ENCODE measurements at regions not wholly inside any gene's neighbourhood (a gene's known extent, or its start where the extent isn't known, plus 50 kb on each side); places are given as distances from the start of the nearest gene placed in this dataset.

DNA sequence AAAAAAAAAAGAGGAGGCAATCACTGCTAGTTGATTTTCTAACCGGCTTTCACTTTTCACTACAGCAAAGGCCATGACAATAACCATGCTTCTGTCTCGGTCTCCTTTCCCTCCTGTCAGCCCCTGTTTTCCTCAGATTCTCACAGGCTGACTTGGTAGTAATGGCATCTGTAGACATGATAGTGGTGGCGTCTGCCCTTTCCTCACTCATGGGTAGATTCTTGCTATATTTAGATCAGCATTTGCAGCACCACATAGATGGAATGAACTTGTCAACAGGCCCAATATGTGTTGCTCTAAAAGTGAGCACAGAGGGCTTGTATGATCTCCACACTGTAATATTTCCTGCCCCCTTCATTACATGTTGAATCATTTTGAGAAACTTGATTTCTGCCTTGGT lies 120.3 kb upstream of the FTMT start:
- no peak overlapping the region for H3K27ac ChIP-seq
- FAIRE-seq (no peak), DNase-seq (ENCODE audit: low read depth in 1 of 2, low spot score in 1 of 2) (no peak), ATAC-seq (no peak)
- 27% methylated on average over 3 of the region's 3 CpGs for WGBS (ENCODE audit: missing lambda C conversion rate)
- H3K4me3 ChIP-seq = no peak overlapping the region
- no peak overlapping the region for H3K4me2 ChIP-seq
- TF ChIP-seq MAZ (IDR thresholded peaks at IDR 0.05; ENCODE audit: borderline replicate concordance, low read depth, low read length) = no peak
- TF ChIP-seq, protein P1, sequence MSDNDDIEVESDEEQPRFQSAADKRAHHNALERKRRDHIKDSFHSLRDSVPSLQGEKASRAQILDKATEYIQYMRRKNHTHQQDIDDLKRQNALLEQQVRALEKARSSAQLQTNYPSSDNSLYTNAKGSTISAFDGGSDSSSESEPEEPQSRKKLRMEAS (IDR thresholded peaks at IDR 0.05) = no peak
- TF ChIP-seq FOXS1 (CRISPR knock-in tag; IDR thresholded peaks at IDR 0.05) = no peak
- no peak for TF ChIP-seq ZFP36 (IDR thresholded peaks at IDR 0.05; ENCODE audit: borderline replicate concordance, partially characterized antibody)
- TF ChIP-seq, protein P2, sequence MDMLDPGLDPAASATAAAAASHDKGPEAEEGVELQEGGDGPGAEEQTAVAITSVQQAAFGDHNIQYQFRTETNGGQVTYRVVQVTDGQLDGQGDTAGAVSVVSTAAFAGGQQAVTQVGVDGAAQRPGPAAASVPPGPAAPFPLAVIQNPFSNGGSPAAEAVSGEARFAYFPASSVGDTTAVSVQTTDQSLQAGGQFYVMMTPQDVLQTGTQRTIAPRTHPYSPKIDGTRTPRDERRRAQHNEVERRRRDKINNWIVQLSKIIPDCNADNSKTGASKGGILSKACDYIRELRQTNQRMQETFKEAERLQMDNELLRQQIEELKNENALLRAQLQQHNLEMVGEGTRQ (IDR thresholded peaks at IDR 0.05) = no peak
- no peak for TF ChIP-seq SMC3 (IDR thresholded peaks at IDR 0.05)
- TF ChIP-seq KDM1A (IDR thresholded peaks at IDR 0.05; ENCODE audit: low read depth) = no peak
- no peak for TF ChIP-seq MYC (IDR thresholded peaks at IDR 0.05; ENCODE audit: borderline replicate concordance, low read length)
- no peak for TF ChIP-seq ZNF302 (CRISPR knock-in tag; IDR thresholded peaks at IDR 0.05)
- ChIA-PET POLR2A (no interaction called here), CTCF (no interaction called here)
- H3K4me1 ChIP-seq = no peaks in the 10 kb centered on the region
- H3K9me3 ChIP-seq = no peaks in the 10 kb centered on the region

DNA sequence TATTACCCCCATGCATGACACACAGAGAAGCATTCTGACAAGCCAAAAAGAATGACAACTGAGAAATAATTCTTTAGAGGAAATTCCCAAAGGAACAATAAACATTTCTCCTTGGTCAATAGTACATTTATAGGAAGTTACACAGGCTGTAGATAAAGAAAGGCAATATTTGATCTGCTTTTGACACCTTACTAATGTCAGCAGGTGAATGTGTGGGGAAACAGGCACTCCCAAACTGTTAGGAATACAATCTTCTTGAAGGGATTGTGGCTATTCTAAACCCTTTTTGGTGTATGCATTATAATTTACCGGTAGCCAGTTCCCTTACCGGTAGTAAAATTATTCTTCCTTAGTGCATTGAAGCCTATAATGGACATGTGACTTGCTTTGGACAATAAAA lies 116.1 kb upstream of the FTMT start:
- POLR2A ChIA-PET = no interaction called here
- Histone ChIP-seq H3K4me3 (no peak overlapping the region), H3K4me2 (no peak overlapping the region), H3K9me3 (no peaks in the 10 kb centered on the region), H3K4me1 (no peaks in the 10 kb centered on the region), H3K27ac (no peak overlapping the region)
- CTCF ChIA-PET = no interaction called here
- FAIRE-seq = no peak
- 58% methylated on average over 2 of the region's 2 CpGs for WGBS (ENCODE audit: missing lambda C conversion rate)
- TF ChIP-seq TFCP2L1 (CRISPR knock-in tag; IDR thresholded peaks at IDR 0.05) = no peak
- no peak for TF ChIP-seq MAFK (IDR thresholded peaks at IDR 0.05; ENCODE audit: partially characterized antibody)
- TF ChIP-seq NFE2L2 (conservative IDR thresholded peaks at IDR 0.05; ENCODE audit: low read length) = no peak
- no peak for TF ChIP-seq NPAS2 (CRISPR knock-in tag; IDR thresholded peaks at IDR 0.05; ENCODE audit: borderline replicate concordance)
- TF ChIP-seq KDM1A (IDR thresholded peaks at IDR 0.05; ENCODE audit: low read depth) = no peak
- TF ChIP-seq JUN (IDR thresholded peaks at IDR 0.05) = no peak
- no peak for TF ChIP-seq MAZ (IDR thresholded peaks at IDR 0.05; ENCODE audit: borderline replicate concordance, low read depth, low read length)
- TF ChIP-seq, protein P3, sequence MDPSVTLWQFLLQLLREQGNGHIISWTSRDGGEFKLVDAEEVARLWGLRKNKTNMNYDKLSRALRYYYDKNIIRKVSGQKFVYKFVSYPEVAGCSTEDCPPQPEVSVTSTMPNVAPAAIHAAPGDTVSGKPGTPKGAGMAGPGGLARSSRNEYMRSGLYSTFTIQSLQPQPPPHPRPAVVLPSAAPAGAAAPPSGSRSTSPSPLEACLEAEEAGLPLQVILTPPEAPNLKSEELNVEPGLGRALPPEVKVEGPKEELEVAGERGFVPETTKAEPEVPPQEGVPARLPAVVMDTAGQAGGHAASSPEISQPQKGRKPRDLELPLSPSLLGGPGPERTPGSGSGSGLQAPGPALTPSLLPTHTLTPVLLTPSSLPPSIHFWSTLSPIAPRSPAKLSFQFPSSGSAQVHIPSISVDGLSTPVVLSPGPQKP (IDR thresholded peaks at IDR 0.05; ENCODE audit: low read depth, low read length) = no peak
- TF ChIP-seq, protein P4, sequence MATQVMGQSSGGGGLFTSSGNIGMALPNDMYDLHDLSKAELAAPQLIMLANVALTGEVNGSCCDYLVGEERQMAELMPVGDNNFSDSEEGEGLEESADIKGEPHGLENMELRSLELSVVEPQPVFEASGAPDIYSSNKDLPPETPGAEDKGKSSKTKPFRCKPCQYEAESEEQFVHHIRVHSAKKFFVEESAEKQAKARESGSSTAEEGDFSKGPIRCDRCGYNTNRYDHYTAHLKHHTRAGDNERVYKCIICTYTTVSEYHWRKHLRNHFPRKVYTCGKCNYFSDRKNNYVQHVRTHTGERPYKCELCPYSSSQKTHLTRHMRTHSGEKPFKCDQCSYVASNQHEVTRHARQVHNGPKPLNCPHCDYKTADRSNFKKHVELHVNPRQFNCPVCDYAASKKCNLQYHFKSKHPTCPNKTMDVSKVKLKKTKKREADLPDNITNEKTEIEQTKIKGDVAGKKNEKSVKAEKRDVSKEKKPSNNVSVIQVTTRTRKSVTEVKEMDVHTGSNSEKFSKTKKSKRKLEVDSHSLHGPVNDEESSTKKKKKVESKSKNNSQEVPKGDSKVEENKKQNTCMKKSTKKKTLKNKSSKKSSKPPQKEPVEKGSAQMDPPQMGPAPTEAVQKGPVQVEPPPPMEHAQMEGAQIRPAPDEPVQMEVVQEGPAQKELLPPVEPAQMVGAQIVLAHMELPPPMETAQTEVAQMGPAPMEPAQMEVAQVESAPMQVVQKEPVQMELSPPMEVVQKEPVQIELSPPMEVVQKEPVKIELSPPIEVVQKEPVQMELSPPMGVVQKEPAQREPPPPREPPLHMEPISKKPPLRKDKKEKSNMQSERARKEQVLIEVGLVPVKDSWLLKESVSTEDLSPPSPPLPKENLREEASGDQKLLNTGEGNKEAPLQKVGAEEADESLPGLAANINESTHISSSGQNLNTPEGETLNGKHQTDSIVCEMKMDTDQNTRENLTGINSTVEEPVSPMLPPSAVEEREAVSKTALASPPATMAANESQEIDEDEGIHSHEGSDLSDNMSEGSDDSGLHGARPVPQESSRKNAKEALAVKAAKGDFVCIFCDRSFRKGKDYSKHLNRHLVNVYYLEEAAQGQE (IDR thresholded peaks at IDR 0.05) = no peak
- no peak for TF ChIP-seq RARB (CRISPR knock-in tag; IDR thresholded peaks at IDR 0.05)
- TF ChIP-seq, protein P5, sequence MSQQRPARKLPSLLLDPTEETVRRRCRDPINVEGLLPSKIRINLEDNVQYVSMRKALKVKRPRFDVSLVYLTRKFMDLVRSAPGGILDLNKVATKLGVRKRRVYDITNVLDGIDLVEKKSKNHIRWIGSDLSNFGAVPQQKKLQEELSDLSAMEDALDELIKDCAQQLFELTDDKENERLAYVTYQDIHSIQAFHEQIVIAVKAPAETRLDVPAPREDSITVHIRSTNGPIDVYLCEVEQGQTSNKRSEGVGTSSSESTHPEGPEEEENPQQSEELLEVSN (IDR thresholded peaks at IDR 0.05; ENCODE audit: borderline replicate concordance, low read depth) = no peak
- no peak for TF ChIP-seq HDAC2 (IDR thresholded peaks at IDR 0.05)
- TF ChIP-seq, protein P6, sequence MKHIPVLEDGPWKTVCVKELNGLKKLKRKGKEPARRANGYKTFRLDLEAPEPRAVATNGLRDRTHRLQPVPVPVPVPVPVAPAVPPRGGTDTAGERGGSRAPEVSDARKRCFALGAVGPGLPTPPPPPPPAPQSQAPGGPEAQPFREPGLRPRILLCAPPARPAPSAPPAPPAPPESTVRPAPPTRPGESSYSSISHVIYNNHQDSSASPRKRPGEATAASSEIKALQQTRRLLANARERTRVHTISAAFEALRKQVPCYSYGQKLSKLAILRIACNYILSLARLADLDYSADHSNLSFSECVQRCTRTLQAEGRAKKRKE (CRISPR knock-in tag; IDR thresholded peaks at IDR 0.05; ENCODE audit: low read depth) = no peak
- no peak for TF ChIP-seq FOXS1 (CRISPR knock-in tag; IDR thresholded peaks at IDR 0.05)
- TF ChIP-seq CEBPB (IDR thresholded peaks at IDR 0.05) = no peak
- no peak for TF ChIP-seq EHF (CRISPR knock-in tag; IDR thresholded peaks at IDR 0.05)
- no peak for TF ChIP-seq KDM5A (IDR thresholded peaks at IDR 0.05)
- no peak for TF ChIP-seq RFX5 (IDR thresholded peaks at IDR 0.05)
- no peak for TF ChIP-seq CHD4 (IDR thresholded peaks at IDR 0.05; ENCODE audit: borderline replicate concordance)
- ATAC-seq = no peak
- no peak for DNase-seq (ENCODE audit: low read depth in 1 of 2, low spot score in 1 of 2)
